ENCODE measurements at regions not wholly inside any gene's neighbourhood (a gene's known extent, or its start where the extent isn't known, plus 50 kb on each side); places are given as distances from the start of the nearest gene placed in this dataset.

- H3K36me3 Mint-ChIP-seq = no peaks in the 10 kb centered on the region
- CTCF ChIA-PET (ENCODE audit: partially characterized antibody) = no interaction called here
- POLR2A ChIA-PET (ENCODE audit: partially characterized antibody) = no interaction called here
These were observed 270.2 kb upstream of the RPL38 start for GRCh38 chr17:73933164-73933766.

GRCh38 chr17:73933871-73934270 is 269.6 kb upstream of the RPL38 start:
- DNase-seq = no peak
- no peaks in the 10 kb centered on the region for H3K36me3 Mint-ChIP-seq
- H3K9me3 Mint-ChIP-seq = no peaks in the 10 kb centered on the region
- intact Hi-C loops (cut with micrococcal nuclease) = no loop called here
- no peaks in the 10 kb centered on the region for H3K36me3 ChIP-seq (ENCODE audit: insufficient read depth, low read length)
- no peak overlapping the region for H3K27ac Mint-ChIP-seq
- H3K9me3 ChIP-seq (ENCODE audit: control insufficient read depth in 1 of 2, low read length in 2 of 2) = no peaks in the 10 kb centered on the region
- H3K4me3 ChIP-seq (ENCODE audit: low read length in 2 of 2) = no peak overlapping the region
- H3K27me3 ChIP-seq (ENCODE audit: insufficient read depth, low read length) = no peaks in the 10 kb centered on the region
- H3K27me3 Mint-ChIP-seq = peaks cover 2 to 8% of the 10 kb centered on the region in 2 donors
- ChIA-PET POLR2A (ENCODE audit: partially characterized antibody) (no interaction called here), CTCF (ENCODE audit: partially characterized antibody) (no interaction called here)
- H3K4me3 Mint-ChIP-seq = no peak overlapping the region
- H3K4me1 ChIP-seq (ENCODE audit: insufficient read depth, low read length) = no peaks in the 10 kb centered on the region
- H3K27ac ChIP-seq (ENCODE audit: low read depth, low read length) = no peak overlapping the region
- no peaks in the 10 kb centered on the region for H3K4me1 Mint-ChIP-seq

More at GRCh38 chr17:73933164-73933766, 270.2 kb upstream of the RPL38 start:
- intact Hi-C loops (cut with micrococcal nuclease) = no loop called here
- peaks cover 0 to 3% (median 0%) of the 10 kb centered on the region in 8 donors for H3K9me3 Mint-ChIP-seq
- H3K36me3 ChIP-seq (ENCODE audit: insufficient read depth, low read length) = no peaks in the 10 kb centered on the region
- peaks cover 2 to 10% of the 10 kb centered on the region in 2 donors for H3K27me3 Mint-ChIP-seq
- no peaks in the 10 kb centered on the region for H3K9me3 ChIP-seq (ENCODE audit: control insufficient read depth in 1 of 2, low read length in 2 of 2)
- no peaks in the 10 kb centered on the region for H3K4me1 Mint-ChIP-seq
- H3K27ac ChIP-seq (ENCODE audit: low read depth, low read length) = no peak overlapping the region
- no peak overlapping the region for H3K4me3 Mint-ChIP-seq
- H3K4me3 ChIP-seq (ENCODE audit: low read length in 2 of 2) = no peak overlapping the region
- no peaks in the 10 kb centered on the region for H3K27me3 ChIP-seq (ENCODE audit: insufficient read depth, low read length)
- H3K4me1 ChIP-seq (ENCODE audit: insufficient read depth, low read length) = no peaks in the 10 kb centered on the region
- no peak for DNase-seq
- H3K27ac Mint-ChIP-seq = no peak overlapping the region

DNA sequence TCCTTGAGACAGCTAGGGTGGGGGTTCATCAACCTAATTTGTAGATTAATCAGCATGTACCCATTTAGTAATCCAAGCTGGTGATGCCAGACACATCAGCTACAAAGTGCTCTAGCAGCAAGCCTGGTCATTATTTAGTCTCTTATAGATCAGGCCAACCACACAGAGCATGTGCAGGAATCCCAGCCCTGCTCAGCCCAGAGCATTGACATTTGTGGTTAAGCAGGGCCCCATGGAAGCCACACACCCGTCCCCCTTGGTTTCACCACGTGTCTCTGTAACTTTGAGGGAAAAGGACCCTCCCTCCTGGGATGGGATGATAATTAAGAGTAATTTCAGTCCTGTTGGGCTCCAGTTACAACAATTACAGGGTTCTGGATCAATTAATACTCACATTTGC is 268.8 kb upstream of the RPL38 start:
- Histone ChIP-seq H3K27ac (ENCODE audit: low read depth, low read length) (no peak overlapping the region), H3K36me3 (ENCODE audit: insufficient read depth, low read length) (no peaks in the 10 kb centered on the region), H3K4me1 (ENCODE audit: insufficient read depth, low read length) (no peaks in the 10 kb centered on the region), H3K27me3 (ENCODE audit: insufficient read depth, low read length) (no peaks in the 10 kb centered on the region), H3K9me3 (ENCODE audit: control insufficient read depth in 1 of 2, low read length in 2 of 2) (no peaks in the 10 kb centered on the region), H3K4me3 (ENCODE audit: low read length in 2 of 2) (no peak overlapping the region)
- ChIA-PET CTCF (ENCODE audit: partially characterized antibody) (no interaction called here), POLR2A (ENCODE audit: partially characterized antibody) (no interaction called here)
- Mint-ChIP-seq H3K27ac (no peak overlapping the region), H3K4me1 (no peaks in the 10 kb centered on the region), H3K27me3 (peaks cover 2 to 8% of the 10 kb centered on the region in 2 donors), H3K4me3 (no peak overlapping the region), H3K36me3 (no peaks in the 10 kb centered on the region), H3K9me3 (no peaks in the 10 kb centered on the region)
- DNase-seq = no peak
- intact Hi-C loops (cut with micrococcal nuclease) = no loop called here

DNA sequence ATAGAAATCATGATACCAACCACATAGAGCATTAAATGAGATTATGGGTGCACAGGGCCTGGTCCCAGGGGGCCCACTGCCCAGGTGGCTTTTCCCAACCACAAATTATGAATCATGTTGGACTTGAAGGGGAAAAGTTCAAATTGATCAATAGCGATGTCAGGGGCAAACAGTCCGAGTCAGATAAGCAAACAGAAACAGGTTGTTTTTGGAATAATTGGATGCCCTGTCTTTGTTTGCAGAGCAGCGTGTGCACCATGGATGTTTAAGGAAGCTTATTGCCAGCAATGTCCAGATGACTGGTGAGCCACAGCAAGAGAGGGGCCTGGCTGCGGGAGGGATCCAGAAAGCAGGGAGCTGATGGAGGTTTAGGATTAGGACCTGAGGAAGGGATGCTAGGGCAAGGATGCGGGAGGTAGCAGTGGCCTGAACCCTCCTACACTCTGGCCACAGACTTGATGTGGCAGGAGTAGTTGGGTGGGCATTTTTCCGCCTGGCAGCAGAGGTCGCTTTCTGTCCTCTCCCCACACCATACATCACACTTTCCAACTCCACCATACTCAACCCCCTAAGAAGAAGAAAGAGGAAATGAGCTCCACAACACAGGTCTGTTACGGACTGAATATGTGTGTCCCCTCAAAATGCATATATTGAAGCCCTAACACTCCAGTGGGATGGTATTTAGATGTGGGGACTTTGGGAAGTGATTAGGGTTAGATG is 266.4 kb upstream of the RPL38 start:
- no peaks in the 10 kb centered on the region for H3K27me3 ChIP-seq (ENCODE audit: insufficient read depth, low read length)
- no peak overlapping the region for H3K4me3 ChIP-seq (ENCODE audit: low read length in 2 of 2)
- intact Hi-C loops (cut with micrococcal nuclease) = no loop called here
- ChIA-PET CTCF (ENCODE audit: partially characterized antibody) (no interaction called here), POLR2A (ENCODE audit: partially characterized antibody) (no interaction called here)
- H3K4me1 ChIP-seq (ENCODE audit: insufficient read depth, low read length) = no peaks in the 10 kb centered on the region
- Mint-ChIP-seq H3K4me1 (no peaks in the 10 kb centered on the region), H3K27ac (no peak overlapping the region), H3K36me3 (no peaks in the 10 kb centered on the region), H3K27me3 (peaks cover 5 to 9% of the 10 kb centered on the region in 2 donors), H3K9me3 (no peaks in the 10 kb centered on the region), H3K4me3 (no peak overlapping the region)
- no peaks in the 10 kb centered on the region for H3K36me3 ChIP-seq (ENCODE audit: insufficient read depth, low read length)
- no peak overlapping the region for H3K27ac ChIP-seq (ENCODE audit: low read depth, low read length)
- H3K9me3 ChIP-seq (ENCODE audit: control insufficient read depth in 1 of 2, low read length in 2 of 2) = no peaks in the 10 kb centered on the region
- DNase-seq = no peak

- ChIA-PET POLR2A (ENCODE audit: partially characterized antibody) (interaction anchor here (1.1 kb wide), 1 partner anchor 217 kb away, joined by 3 read pairs; no protein-coding TSS in a partner anchor), CTCF (ENCODE audit: partially characterized antibody) (no interaction called here)
- Mint-ChIP-seq H3K4me3 (no peak overlapping the region), H3K27ac (no peak overlapping the region), H3K27me3 (peaks cover 4 to 9% of the 10 kb centered on the region in 2 donors), H3K36me3 (no peaks in the 10 kb centered on the region), H3K4me1 (no peaks in the 10 kb centered on the region), H3K9me3 (no peaks in the 10 kb centered on the region)
- intact Hi-C loops (cut with micrococcal nuclease) = no loop called here
- no peak for DNase-seq
- Histone ChIP-seq H3K9me3 (ENCODE audit: control insufficient read depth in 1 of 2, low read length in 2 of 2) (no peaks in the 10 kb centered on the region), H3K27ac (ENCODE audit: low read depth, low read length) (no peak overlapping the region), H3K4me3 (ENCODE audit: low read length in 2 of 2) (no peak overlapping the region), H3K4me1 (ENCODE audit: insufficient read depth, low read length) (no peaks in the 10 kb centered on the region), H3K27me3 (ENCODE audit: insufficient read depth, low read length) (no peaks in the 10 kb centered on the region), H3K36me3 (ENCODE audit: insufficient read depth, low read length) (no peaks in the 10 kb centered on the region)
These were observed 264.8 kb upstream of the RPL38 start for GRCh38 chr17:73938706-73939105.

DNA sequence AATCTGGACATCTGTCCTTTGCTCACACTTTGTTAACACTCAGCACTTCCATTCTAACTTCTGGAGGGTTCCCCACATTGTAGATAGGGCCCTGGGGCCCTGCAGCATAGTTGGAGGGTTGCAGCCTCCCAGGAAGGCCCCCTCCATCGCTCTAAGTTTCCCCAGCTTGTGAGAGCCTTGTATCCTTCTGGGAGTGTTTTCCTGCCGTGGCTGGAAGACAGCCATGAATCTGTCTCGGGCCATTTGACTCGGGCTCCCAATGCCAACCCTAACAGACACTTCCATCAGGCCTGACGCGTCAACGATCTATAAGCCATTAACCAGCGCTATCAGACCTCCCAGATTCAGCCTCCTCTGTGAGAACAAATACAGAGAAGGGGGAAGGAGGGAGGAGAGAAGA is 263.7 kb upstream of the RPL38 start:
- no peak overlapping the region for H3K4me3 ChIP-seq (ENCODE audit: low read length in 2 of 2)
- intact Hi-C loops (cut with micrococcal nuclease) = no loop called here
- no peaks in the 10 kb centered on the region for H3K36me3 Mint-ChIP-seq
- CTCF ChIA-PET (ENCODE audit: partially characterized antibody) = no interaction called here
- no peaks in the 10 kb centered on the region for H3K27me3 ChIP-seq (ENCODE audit: insufficient read depth, low read length)
- no peaks in the 10 kb centered on the region for H3K4me1 Mint-ChIP-seq
- no peaks in the 10 kb centered on the region for H3K9me3 ChIP-seq (ENCODE audit: control insufficient read depth in 1 of 2, low read length in 2 of 2)
- no peak overlapping the region for H3K27ac Mint-ChIP-seq
- no peak overlapping the region for H3K27ac ChIP-seq (ENCODE audit: low read depth, low read length)
- no peak overlapping the region for H3K4me3 Mint-ChIP-seq
- POLR2A ChIA-PET (ENCODE audit: partially characterized antibody) = no interaction called here
- no peaks in the 10 kb centered on the region for H3K4me1 ChIP-seq (ENCODE audit: insufficient read depth, low read length)
- DNase-seq = no peak
- H3K9me3 Mint-ChIP-seq = no peaks in the 10 kb centered on the region
- no peaks in the 10 kb centered on the region for H3K36me3 ChIP-seq (ENCODE audit: insufficient read depth, low read length)
- peaks cover 4 to 12% of the 10 kb centered on the region in 2 donors for H3K27me3 Mint-ChIP-seq

- Histone ChIP-seq H3K27ac (ENCODE audit: low read depth, low read length) (no peak overlapping the region), H3K9me3 (ENCODE audit: control insufficient read depth in 1 of 2, low read length in 2 of 2) (no peaks in the 10 kb centered on the region), H3K27me3 (ENCODE audit: insufficient read depth, low read length) (no peaks in the 10 kb centered on the region), H3K36me3 (ENCODE audit: insufficient read depth, low read length) (no peaks in the 10 kb centered on the region), H3K4me3 (ENCODE audit: low read length in 2 of 2) (no peak overlapping the region), H3K4me1 (ENCODE audit: insufficient read depth, low read length) (no peaks in the 10 kb centered on the region)
- CTCF ChIA-PET (ENCODE audit: partially characterized antibody) = no interaction called here
- Mint-ChIP-seq H3K27ac (no peak overlapping the region), H3K9me3 (no peaks in the 10 kb centered on the region), H3K4me3 (no peak overlapping the region), H3K4me1 (no peaks in the 10 kb centered on the region), H3K27me3 (peaks cover 4 to 12% of the 10 kb centered on the region in 2 donors), H3K36me3 (no peaks in the 10 kb centered on the region)
- intact Hi-C loops (cut with micrococcal nuclease) = no loop called here
- POLR2A ChIA-PET (ENCODE audit: partially characterized antibody) = no interaction called here
- DNase-seq = no peak
These were observed 263.0 kb upstream of the RPL38 start for GRCh38 chr17:73940511-73940910.
